ENCODE measurements at regions not wholly inside any gene's neighbourhood (a gene's known extent, or its start where the extent isn't known, plus 50 kb on each side); places are given as distances from the start of the nearest gene placed in this dataset.

DNA sequence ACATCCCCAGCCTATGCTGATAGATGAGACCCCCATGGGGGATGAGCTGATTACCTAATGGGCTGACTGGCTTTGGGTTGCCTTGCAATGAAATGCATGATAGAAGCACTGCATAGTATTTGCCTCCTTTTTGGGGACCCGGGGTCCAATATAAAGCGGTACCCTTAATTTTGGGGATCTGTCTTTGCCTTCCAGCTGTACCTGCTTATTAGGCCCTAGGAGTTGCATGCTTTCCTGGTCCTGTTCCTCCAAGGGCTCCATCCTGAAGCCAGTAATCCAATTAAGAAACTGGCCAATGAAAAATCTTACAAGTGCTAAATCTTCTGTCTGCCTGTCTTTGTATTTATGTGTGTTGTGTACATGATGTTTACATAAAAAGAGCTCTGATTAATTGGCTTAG is 791.6 kb downstream of the TRIML1 start:
- Histone ChIP-seq H3K4me3 (ENCODE audit: low read length) (peak overlapping the region; percentile 23), H3K4me1 (ENCODE audit: control insufficient read depth, insufficient read depth, low read length) (no peaks in the 10 kb centered on the region), H3K27ac (ENCODE audit: low read depth, low read length) (no peak overlapping the region), H3K9me3 (ENCODE audit: control insufficient read depth, low read length) (peaks cover 34% of the 10 kb centered on the region), H3K9ac (ENCODE audit: extremely low read depth, low read length, poor library complexity, severe bottlenecking) (no peak overlapping the region), H3K36me3 (ENCODE audit: control insufficient read depth, insufficient read depth, low read length) (no peaks in the 10 kb centered on the region), H3K27me3 (ENCODE audit: control insufficient read depth, insufficient read depth, low read length, poor library complexity, severe bottlenecking) (no peaks in the 10 kb centered on the region)
- Mint-ChIP-seq H3K27ac (no peak overlapping the region), H3K4me3 (no peak overlapping the region), H3K27me3 (ENCODE audit: insufficient read depth) (no peaks in the 10 kb centered on the region), H3K4me1 (no peaks in the 10 kb centered on the region), H3K9me3 (peaks cover 40% of the 10 kb centered on the region), H3K36me3 (ENCODE audit: low read depth) (peaks cover 7% of the 10 kb centered on the region)
- 81 to 89% methylated on average over 2 of the region's 2 CpGs for WGBS, 2 experiments (ENCODE audit: insufficient coverage in 1 of 2, insufficient read length in 1 of 2)
- peak; percentile 80 for DNase-seq
- TF ChIP-seq, protein P1, sequence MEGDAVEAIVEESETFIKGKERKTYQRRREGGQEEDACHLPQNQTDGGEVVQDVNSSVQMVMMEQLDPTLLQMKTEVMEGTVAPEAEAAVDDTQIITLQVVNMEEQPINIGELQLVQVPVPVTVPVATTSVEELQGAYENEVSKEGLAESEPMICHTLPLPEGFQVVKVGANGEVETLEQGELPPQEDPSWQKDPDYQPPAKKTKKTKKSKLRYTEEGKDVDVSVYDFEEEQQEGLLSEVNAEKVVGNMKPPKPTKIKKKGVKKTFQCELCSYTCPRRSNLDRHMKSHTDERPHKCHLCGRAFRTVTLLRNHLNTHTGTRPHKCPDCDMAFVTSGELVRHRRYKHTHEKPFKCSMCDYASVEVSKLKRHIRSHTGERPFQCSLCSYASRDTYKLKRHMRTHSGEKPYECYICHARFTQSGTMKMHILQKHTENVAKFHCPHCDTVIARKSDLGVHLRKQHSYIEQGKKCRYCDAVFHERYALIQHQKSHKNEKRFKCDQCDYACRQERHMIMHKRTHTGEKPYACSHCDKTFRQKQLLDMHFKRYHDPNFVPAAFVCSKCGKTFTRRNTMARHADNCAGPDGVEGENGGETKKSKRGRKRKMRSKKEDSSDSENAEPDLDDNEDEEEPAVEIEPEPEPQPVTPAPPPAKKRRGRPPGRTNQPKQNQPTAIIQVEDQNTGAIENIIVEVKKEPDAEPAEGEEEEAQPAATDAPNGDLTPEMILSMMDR (conservative IDR thresholded peaks at IDR 0.05) = no peak

DNA sequence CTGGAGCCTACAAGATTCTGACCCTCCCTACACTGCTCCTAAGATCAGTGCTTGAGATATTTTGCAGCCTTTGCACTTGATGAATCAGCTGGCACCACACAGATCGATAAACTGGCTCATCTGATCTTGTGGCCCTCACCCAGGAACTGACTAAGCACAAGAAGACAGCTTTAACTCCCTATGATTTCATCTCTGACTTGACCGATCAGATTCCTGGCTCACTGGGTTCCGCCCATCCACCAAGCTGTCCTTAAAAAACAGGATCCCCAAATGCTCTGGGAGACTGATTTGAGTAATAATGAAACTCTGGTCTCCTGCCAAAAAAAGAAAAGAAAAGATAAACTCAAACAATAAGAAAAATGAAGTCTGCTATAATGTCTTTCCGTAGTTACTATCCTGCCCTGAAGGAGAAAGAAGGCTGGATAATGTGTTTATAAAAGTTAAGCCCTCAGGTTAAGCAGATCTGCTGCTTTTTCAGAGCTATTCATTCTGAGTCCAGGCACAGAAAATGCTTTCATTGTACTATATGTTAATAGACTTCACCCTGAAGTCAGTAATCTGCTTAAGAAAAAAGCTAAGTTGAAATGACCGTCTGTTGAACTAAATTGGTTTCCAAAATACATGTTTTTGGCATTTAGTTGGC is 795.2 kb downstream of the TRIML1 start:
- H3K36me3 Mint-ChIP-seq (ENCODE audit: low read depth) = peaks cover 7% of the 10 kb centered on the region
- H3K9ac ChIP-seq (ENCODE audit: extremely low read depth, low read length, poor library complexity, severe bottlenecking) = no peak overlapping the region
- no peaks in the 10 kb centered on the region for H3K36me3 ChIP-seq (ENCODE audit: control insufficient read depth, insufficient read depth, low read length)
- H3K27ac Mint-ChIP-seq = no peak overlapping the region
- no peak overlapping the region for H3K4me3 Mint-ChIP-seq
- no peak overlapping the region for H3K4me3 ChIP-seq (ENCODE audit: low read length)
- no peak for DNase-seq
- no peak overlapping the region for H3K27ac ChIP-seq (ENCODE audit: low read depth, low read length)
- H3K9me3 ChIP-seq (ENCODE audit: control insufficient read depth, low read length) = peaks cover 32% of the 10 kb centered on the region
- WGBS, 2 experiments (ENCODE audit: insufficient coverage in 1 of 2, insufficient read length in 1 of 2) = 86 to 95% methylated on average over 3 to 5 of the region's 5 CpGs
- no peaks in the 10 kb centered on the region for H3K4me1 Mint-ChIP-seq
- H3K4me1 ChIP-seq (ENCODE audit: control insufficient read depth, insufficient read depth, low read length) = no peaks in the 10 kb centered on the region
- TF ChIP-seq, protein P1 (conservative IDR thresholded peaks at IDR 0.05) = no peak
- H3K27me3 ChIP-seq (ENCODE audit: control insufficient read depth, insufficient read depth, low read length, poor library complexity, severe bottlenecking) = no peaks in the 10 kb centered on the region
- H3K9me3 Mint-ChIP-seq = peaks cover 36% of the 10 kb centered on the region
- H3K27me3 Mint-ChIP-seq (ENCODE audit: insufficient read depth) = no peaks in the 10 kb centered on the region

DNA sequence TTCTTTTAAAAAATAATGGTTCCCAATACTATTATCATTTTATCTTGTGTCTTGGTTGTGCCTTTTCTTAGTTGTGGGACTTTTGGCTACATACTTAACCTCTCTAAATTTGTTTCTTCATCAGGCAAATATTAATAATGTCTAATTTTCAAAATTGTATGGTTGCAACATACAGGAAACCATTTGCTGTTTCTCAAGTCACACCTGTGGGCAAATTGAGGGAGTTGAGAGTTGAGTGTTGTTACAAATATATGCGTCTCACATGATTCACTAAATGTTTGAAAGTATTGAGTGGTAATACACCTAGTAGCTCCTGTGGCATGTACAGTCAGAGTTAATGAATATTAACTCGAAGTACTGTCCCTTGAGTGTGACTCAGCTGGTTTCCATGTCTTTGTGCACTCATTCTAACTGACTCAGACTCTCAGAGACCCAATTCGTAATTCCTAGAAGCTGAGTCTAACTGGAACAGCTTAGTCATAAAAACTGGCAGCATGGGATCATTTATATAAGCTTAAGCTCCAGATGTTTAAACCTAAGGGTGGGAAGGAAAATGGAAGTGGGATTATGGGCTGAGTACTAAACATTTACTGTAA is 802.4 kb downstream of the TRIML1 start:
- no peaks in the 10 kb centered on the region for H3K36me3 Mint-ChIP-seq (ENCODE audit: low read depth)
- TF ChIP-seq, protein P1 (conservative IDR thresholded peaks at IDR 0.05) = no peak
- no peaks in the 10 kb centered on the region for H3K9me3 Mint-ChIP-seq
- H3K27me3 Mint-ChIP-seq (ENCODE audit: insufficient read depth) = no peaks in the 10 kb centered on the region
- no peak overlapping the region for H3K27ac Mint-ChIP-seq
- Histone ChIP-seq H3K36me3 (ENCODE audit: control insufficient read depth, insufficient read depth, low read length) (no peaks in the 10 kb centered on the region), H3K4me1 (ENCODE audit: control insufficient read depth, insufficient read depth, low read length) (no peaks in the 10 kb centered on the region), H3K4me3 (ENCODE audit: low read length) (no peak overlapping the region), H3K9ac (ENCODE audit: extremely low read depth, low read length, poor library complexity, severe bottlenecking) (no peak overlapping the region), H3K27ac (ENCODE audit: low read depth, low read length) (no peak overlapping the region), H3K9me3 (ENCODE audit: control insufficient read depth, low read length) (no peaks in the 10 kb centered on the region), H3K27me3 (ENCODE audit: control insufficient read depth, insufficient read depth, low read length, poor library complexity, severe bottlenecking) (no peaks in the 10 kb centered on the region)
- DNase-seq = no peak
- H3K4me3 Mint-ChIP-seq = no peak overlapping the region
- 87 to 100% methylated on average over 3 of the region's 3 CpGs for WGBS, 2 experiments (ENCODE audit: insufficient coverage in 1 of 2, insufficient read length in 1 of 2)
- H3K4me1 Mint-ChIP-seq = no peaks in the 10 kb centered on the region

Measured in endodermal cell (in vitro differentiated cells).